Jurkat, Clone E6-1 (cell line): ENCODE measurements at regions not wholly inside any gene's neighbourhood (a gene's known extent, or its start where the extent isn't known, plus 50 kb on each side); places are given as distances from the start of the nearest gene placed in this dataset.
"Not testable (repeated sequence)": the region's sequence is repeated elsewhere in the genome, so short reads cannot be mapped to it uniquely, and the experiment has no call there.

ENCODE experiments used
- DNase-seq: peaks from one replicate; pipeline ENCODE4 v3.0.0-alpha.2; 2011; ENCODE audit warnings: low read depth, low spot score
- H3K4me3 ChIP-seq: 2 replicates; pipeline ENCODE4 v1.5.1; 2011; ENCODE audit warnings: mild to moderate bottlenecking, low read length, control low read depth, moderate library complexity

DNA sequence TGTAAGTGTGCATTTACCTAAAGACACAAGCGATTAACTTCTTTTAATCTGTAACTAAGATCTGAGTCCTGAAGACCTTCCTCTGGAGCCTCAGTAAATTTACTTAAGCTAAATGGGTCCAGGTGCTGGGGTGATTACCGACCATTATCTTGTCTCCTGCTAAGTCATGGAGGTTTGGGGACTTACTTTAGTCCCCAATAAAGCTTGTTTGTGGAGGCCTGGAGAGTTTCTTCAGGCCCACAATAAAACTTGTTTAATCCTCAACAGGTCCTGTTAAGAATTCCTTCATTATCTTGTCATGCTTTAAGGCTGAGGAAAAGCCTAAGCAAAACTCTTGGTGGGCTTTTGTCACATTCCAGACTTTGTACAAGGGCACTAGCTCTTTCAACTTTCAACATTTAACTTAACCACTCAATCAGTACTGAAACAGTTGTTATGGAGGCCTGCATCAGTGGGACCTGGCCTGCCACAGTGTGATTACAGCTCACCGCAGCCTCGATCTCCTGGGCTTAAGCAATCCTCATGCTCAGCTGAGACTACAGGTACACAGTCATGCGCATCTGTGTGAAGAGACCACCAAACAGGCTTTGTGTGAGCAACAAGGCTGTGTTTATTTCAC is 84.0 kb downstream of the FMO4 start:
- no peak for DNase-seq
- no peak overlapping the region for H3K4me3 ChIP-seq

GRCh38 chr1:171403393-171403792 is 81.9 kb upstream of the PRRC2C start:
- no peak for DNase-seq
- no peak overlapping the region for H3K4me3 ChIP-seq

GRCh38 chr1:171405391-171405714 is 80.0 kb upstream of the PRRC2C start:
- no peak for DNase-seq
- H3K4me3 ChIP-seq = no peak overlapping the region

- not testable (repeated sequence) for H3K4me3 ChIP-seq, DNase-seq
Measured at GRCh38 chr1:171413557-171413956, 71.8 kb upstream of the PRRC2C start.

GRCh38 chr1:171418546-171418945 is 66.8 kb upstream of the PRRC2C start:
- no peak overlapping the region for H3K4me3 ChIP-seq
- no peak for DNase-seq

GRCh38 chr1:171420810-171421209 is 64.5 kb upstream of the PRRC2C start:
- DNase-seq = no peak
- H3K4me3 ChIP-seq = no peak overlapping the region

DNA sequence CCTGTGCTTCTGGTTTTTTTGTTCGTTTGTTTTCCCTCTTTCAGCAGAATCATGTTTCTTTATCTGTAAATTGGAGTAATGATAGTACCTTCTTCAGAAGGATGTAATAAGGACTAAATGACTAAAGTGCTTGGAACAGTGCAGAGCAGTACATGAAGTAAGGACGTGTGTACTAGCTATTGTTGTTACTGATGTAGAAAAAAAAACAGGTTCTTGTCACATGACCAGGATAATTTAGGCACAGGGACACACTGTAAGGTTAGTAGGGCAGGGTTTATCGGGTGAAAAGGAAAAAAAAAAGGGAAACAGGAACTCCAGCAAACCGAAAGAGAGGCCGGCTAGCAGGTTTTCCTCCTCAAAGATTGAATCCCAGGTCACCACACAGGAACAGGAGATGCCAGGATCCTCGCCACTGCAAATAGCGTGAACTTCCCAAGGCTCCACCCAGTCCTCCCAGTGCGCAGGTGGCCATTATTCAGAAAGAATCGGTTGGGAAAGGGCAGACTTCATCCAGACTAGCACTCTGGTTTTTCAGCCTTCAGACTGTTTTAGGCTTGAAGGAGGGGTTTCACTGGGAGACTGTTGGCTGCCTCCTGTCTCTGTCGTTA is 63.8 kb upstream of the PRRC2C start:
- H3K4me3 ChIP-seq = no peak overlapping the region
- DNase-seq = no peak

DNA sequence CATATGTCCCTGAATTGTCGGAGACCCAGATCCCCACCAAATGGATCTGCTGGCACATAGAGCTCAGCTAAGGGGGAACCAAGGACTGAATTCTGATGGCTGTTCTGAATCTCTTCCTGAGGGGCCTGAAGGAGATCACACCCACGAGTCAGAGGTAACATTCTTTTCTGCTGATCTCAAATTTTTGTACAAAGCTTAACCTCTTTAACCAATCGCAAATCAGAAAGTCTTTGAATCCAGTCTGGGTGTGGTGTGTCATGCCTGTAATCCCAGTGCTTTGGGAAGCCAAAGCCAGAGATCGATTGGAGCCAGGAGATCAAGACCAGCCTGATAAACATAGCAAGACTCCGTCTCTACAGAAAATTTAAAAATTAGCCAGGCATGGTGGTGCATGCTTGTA is 62.8 kb upstream of the PRRC2C start:
- H3K4me3 ChIP-seq = no peak overlapping the region
- DNase-seq = no peak

GRCh38 chr1:171424494-171424893 is 60.8 kb upstream of the PRRC2C start:
- no peak for DNase-seq
- H3K4me3 ChIP-seq = no peak overlapping the region

DNA sequence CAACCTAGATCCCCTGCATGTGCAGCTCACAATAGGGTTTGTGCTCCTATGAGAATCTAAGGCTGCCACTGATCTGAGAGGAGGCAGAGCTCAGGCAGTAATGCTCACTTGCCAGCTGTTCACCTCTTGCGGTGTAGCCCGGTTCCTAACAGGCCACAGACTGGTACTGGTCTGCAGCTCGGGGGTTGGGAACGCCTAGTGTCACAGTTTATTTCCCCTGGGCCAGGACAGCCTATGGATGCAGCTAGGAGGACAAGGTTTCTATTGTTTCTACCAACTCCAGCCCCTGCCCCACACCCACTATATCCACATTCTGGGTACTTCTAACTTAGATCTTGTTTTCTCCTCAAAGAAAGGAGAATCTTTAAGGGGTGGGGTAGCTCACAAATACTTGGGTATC is 58.7 kb upstream of the PRRC2C start:
- no peak overlapping the region for H3K4me3 ChIP-seq
- DNase-seq = no peak

GRCh38 chr1:171427852-171428471 is 57.4 kb upstream of the PRRC2C start:
- no peak for DNase-seq
- no peak overlapping the region for H3K4me3 ChIP-seq

DNA sequence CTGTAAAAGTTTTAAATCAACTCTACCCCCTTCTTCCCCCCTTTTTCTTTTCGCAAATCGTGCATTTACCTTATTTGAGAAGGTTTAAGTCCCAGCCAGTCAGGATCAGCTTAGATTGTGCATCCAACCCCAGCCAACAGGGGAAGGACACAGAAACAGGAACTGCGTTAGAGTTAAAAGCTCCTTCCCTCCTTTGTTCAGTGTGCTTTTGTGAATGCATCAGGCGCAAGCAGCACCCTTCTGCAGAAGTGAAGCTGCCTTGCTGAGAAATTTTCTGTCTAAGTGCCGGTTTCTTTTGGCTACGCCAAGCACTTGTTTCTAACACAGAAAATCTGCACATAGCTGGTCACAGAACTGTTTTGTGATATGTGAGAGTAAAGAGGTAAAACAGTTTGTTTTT is 56.2 kb upstream of the PRRC2C start:
- no peak for DNase-seq
- H3K4me3 ChIP-seq = no peak overlapping the region

DNA sequence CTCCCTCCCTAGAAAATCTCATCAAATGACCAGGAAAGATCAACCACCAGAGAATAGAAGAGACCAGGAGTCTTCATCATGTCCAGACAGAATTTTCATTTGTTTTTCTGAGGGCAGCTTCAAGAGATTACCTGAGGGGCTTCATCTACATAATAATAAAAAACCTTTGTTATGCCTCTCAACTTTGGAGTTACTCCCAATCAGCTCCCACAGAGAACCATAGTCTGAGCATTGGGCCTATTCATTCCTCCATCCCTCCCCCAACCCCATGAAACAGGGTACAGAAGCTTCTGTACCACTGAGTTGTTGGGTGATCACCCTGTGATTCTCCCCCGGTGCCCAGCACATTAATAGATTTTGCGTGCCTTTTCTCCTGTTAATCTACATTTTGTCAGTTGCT is 53.3 kb upstream of the PRRC2C start:
- no peak overlapping the region for H3K4me3 ChIP-seq
- no peak for DNase-seq

- H3K4me3 ChIP-seq = no peak overlapping the region
- no peak for DNase-seq
Measured at GRCh38 chr1:171432473-171432872, 52.9 kb upstream of the PRRC2C start.

- DNase-seq = no peak
- no peak overlapping the region for H3K4me3 ChIP-seq
Measured at GRCh38 chr1:171433451-171433850, 51.9 kb upstream of the PRRC2C start.

GRCh38 chr1:171434717-171435346 is 50.5 kb upstream of the PRRC2C start:
- DNase-seq = peak; percentile 27
- no peak overlapping the region for H3K4me3 ChIP-seq
